ENCODE measurements at regions not wholly inside any gene's neighbourhood (a gene's known extent, or its start where the extent isn't known, plus 50 kb on each side); places are given as distances from the start of the nearest gene placed in this dataset.

GRCh38 chr11:21921151-21921550 lies 271.7 kb upstream of the ANO5 start:
- no peak for TF ChIP-seq ZNF677 (tag by site-specific recombination; IDR thresholded peaks at IDR 0.05)
- TF ChIP-seq ZBTB21 (tag by site-specific recombination; IDR thresholded peaks at IDR 0.05) = no peak
- no peak for TF ChIP-seq REST (tag by site-specific recombination; IDR thresholded peaks at IDR 0.05)
- TF ChIP-seq CTCF (tag by site-specific recombination; IDR thresholded peaks at IDR 0.05) = no peak
- TF ChIP-seq ZBTB49 (tag by site-specific recombination; IDR thresholded peaks at IDR 0.05; ENCODE audit: low read depth) = no peak
- TF ChIP-seq ZNF654 (tag by site-specific recombination; IDR thresholded peaks at IDR 0.05; ENCODE audit: low read depth) = no peak
- no peak for TF ChIP-seq PRDM6 (tag by site-specific recombination; IDR thresholded peaks at IDR 0.05)
- TF ChIP-seq ZSCAN23 (tag by site-specific recombination; IDR thresholded peaks at IDR 0.05) = no peak
- TF ChIP-seq BCL6B (tag by site-specific recombination; IDR thresholded peaks at IDR 0.05) = no peak
- TF ChIP-seq ZNF701 (tag by site-specific recombination; IDR thresholded peaks at IDR 0.05) = no peak
- no peak for TF ChIP-seq ZFP41 (tag by site-specific recombination; IDR thresholded peaks at IDR 0.05; ENCODE audit: borderline replicate concordance)

Data from HEK293 (cell line).